Mammary epithelial cell (primary cell): ENCODE measurements at regions not wholly inside any gene's neighbourhood (a gene's known extent, or its start where the extent isn't known, plus 50 kb on each side); places are given as distances from the start of the nearest gene placed in this dataset.

Source experiments
- EZH2 ChIP-seq: IDR thresholded peaks from 2 replicates; pipeline ENCODE4 v1.6.1; 2012; ENCODE audit warnings: low read length, inconsistent platforms, borderline replicate concordance
- TF ChIP-seq, protein P1 (sequence below), 2 donors: IDR thresholded peaks in 1 of 2; conservative IDR thresholded peaks in 1 of 2; 2 replicates each; pipeline ENCODE4 v1.5.1; 2011 to 2012; ENCODE audit warnings: inconsistent platforms in 2 of 2, low read length in 2 of 2, mild to moderate bottlenecking in 2 of 2, control low read depth in 1 of 2, low read depth in 1 of 2; ENCODE audit not compliant: insufficient read depth in 1 of 2; ENCODE audit errors: extremely low read depth in 1 of 2

DNA sequence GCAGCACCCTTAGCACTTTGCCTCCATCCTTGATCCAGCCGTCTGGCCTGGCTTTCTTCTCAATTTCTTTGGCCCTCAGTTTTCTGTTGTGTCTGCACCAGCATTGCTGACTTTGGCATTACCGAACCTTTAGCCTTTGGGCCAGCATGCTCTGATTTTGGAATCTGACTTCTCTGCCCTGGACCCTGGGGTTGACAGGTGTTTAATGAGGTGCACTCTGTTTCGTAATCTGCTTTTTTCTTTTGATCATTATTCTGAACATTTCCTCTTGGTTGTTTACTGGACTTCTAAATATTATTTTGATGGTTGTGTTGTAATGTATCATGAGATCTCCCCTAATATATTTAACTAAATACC is 71.5 kb upstream of the ENPP6 start:
- TF ChIP-seq, protein P1, sequence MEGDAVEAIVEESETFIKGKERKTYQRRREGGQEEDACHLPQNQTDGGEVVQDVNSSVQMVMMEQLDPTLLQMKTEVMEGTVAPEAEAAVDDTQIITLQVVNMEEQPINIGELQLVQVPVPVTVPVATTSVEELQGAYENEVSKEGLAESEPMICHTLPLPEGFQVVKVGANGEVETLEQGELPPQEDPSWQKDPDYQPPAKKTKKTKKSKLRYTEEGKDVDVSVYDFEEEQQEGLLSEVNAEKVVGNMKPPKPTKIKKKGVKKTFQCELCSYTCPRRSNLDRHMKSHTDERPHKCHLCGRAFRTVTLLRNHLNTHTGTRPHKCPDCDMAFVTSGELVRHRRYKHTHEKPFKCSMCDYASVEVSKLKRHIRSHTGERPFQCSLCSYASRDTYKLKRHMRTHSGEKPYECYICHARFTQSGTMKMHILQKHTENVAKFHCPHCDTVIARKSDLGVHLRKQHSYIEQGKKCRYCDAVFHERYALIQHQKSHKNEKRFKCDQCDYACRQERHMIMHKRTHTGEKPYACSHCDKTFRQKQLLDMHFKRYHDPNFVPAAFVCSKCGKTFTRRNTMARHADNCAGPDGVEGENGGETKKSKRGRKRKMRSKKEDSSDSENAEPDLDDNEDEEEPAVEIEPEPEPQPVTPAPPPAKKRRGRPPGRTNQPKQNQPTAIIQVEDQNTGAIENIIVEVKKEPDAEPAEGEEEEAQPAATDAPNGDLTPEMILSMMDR (conservative IDR thresholded peaks at IDR 0.05 in 1 of 2, IDR thresholded peaks at IDR 0.05 in 1 of 2; ENCODE audit: extremely low read depth in 1 of 2, insufficient read depth in 1 of 2, low read depth in 1 of 2, low read length in 2 of 2), result no peak
- TF ChIP-seq EZH2, result no peak
